HepG2 (cell line): ENCODE measurements at regions not wholly inside any gene's neighbourhood (a gene's known extent, or its start where the extent isn't known, plus 50 kb on each side); places are given as distances from the start of the nearest gene placed in this dataset.

Source experiments
- ATAC-seq: fragments of 200-7000 bp; cut with Tn5 transposase; 3 replicates; pipeline ENCODE4 v1.9.1; 2020; ENCODE audit warnings: mild to moderate bottlenecking, moderate library complexity
- BruUV-seq: library from RNA; stranded (reverse); fragments of 400-500 nt; replicated peaks from 2 replicates; lab custom pipeline; 2021; lab: Mats Ljungman, UMichigan
- CTCF ChIA-PET: fragments of 300-600 bp; formaldehyde crosslinking; extraction: SDS; loops from one replicate; lab custom pipeline; 2021; ENCODE audit warnings: low total read pairs, inconsistent platforms, low intra/inter-chr PET ratio; lab: Yijun Ruan, JAX
- POLR2A ChIA-PET: fragments of 350-600 bp; sonication (Branson Sonifier 250); formaldehyde crosslinking; loops from one replicate; lab custom pipeline; 2020; ENCODE audit warnings: antibody characterized with exemption, inconsistent platforms; lab: Yijun Ruan, JAX
- DNase-seq: peaks from one replicate; pipeline ENCODE4 v3.0.0-alpha.2; 2015; ENCODE audit warnings: low spot score
- FAIRE-seq: peaks from 3 replicates; lab custom pipeline; 2011; peaks lifted over from hg19 to GRCh38; lab: Jason Lieb, UNC
- H2AFZ ChIP-seq: one replicate; pipeline ENCODE4 v1.6.1; 2011; ENCODE audit warnings: low read length, inconsistent platforms
- H3K27ac ChIP-seq: fragments of 300-600 bp; 3 replicates; pipeline ENCODE4 v1.8.0; 2011; ENCODE audit warnings: mixed run types, mild to moderate bottlenecking, mixed read lengths, low read length, inconsistent platforms; ENCODE audit not compliant: insufficient read depth; ENCODE audit errors: extremely low read length
- H3K27me3 ChIP-seq, 2 experiments: fragments of 200-600 bp in 1 of 2; 2 replicates in 1 of 2; 3 replicates in 1 of 2; pipeline versions ENCODE4 v1.6.0 to v1.8.0; 2011; ENCODE audit warnings: low read length in 2 of 2, mild to moderate bottlenecking in 2 of 2, moderate library complexity in 2 of 2, inconsistent platforms in 1 of 2; ENCODE audit not compliant: insufficient read depth in 2 of 2, control insufficient read depth in 1 of 2
- H3K36me3 ChIP-seq, 2 experiments: fragments of 200-600 bp in 1 of 2; replicated peaks in 1 of 2; 2 replicates in 1 of 2; 3 replicates in 1 of 2; pipeline versions ENCODE4 v1.5.1 to v1.8.0; 2011; ENCODE audit warnings: low read length in 2 of 2, inconsistent platforms in 1 of 2; ENCODE audit not compliant: insufficient read depth in 2 of 2, control insufficient read depth in 1 of 2
- H3K4me1 ChIP-seq: 2 replicates; pipeline ENCODE4 v1.5.1; 2012; ENCODE audit warnings: low read length, inconsistent platforms; ENCODE audit not compliant: insufficient read depth
- H3K4me2 ChIP-seq: 2 replicates; pipeline ENCODE4 v1.6.0; 2011; ENCODE audit warnings: low read depth, low read length, inconsistent platforms
- H3K4me3 ChIP-seq, 3 experiments: fragments of 200-600 bp in 1 of 3; sonication (generic), shearing (Covaris generic) in 1 of 3; replicated peaks in 1 of 3; 2 replicates each; pipeline ENCODE4 v1.5.1; 2011 to 2016; ENCODE audit warnings: low read length in 3 of 3, inconsistent platforms in 2 of 3, low read depth in 2 of 3, mild to moderate bottlenecking in 2 of 3, control low read depth in 1 of 3, mixed read lengths in 1 of 3; ENCODE audit not compliant: insufficient read depth in 1 of 3
- H3K79me2 ChIP-seq: one replicate; pipeline ENCODE4 v1.6.1; 2011; ENCODE audit warnings: low read length, inconsistent platforms; ENCODE audit not compliant: insufficient read depth
- H3K9ac ChIP-seq: 2 replicates; pipeline ENCODE4 v1.6.0; 2011; ENCODE audit warnings: mild to moderate bottlenecking, low read depth, low read length, inconsistent platforms; ENCODE audit not compliant: insufficient read depth
- H3K9me3 ChIP-seq: 2 replicates; pipeline ENCODE4 v1.5.1; 2012; ENCODE audit warnings: mild to moderate bottlenecking, low read length
- H4K20me1 ChIP-seq: 2 replicates; pipeline ENCODE4 v1.6.0; 2011; ENCODE audit warnings: inconsistent platforms, mild to moderate bottlenecking, low read length, moderate library complexity; ENCODE audit not compliant: insufficient read depth
- BATF2 ChIP-seq: sonication (generic); formaldehyde crosslinking; IDR thresholded peaks from 2 replicates; pipeline ENCODE4 v1.8.0; 2022; ENCODE audit warnings: mild to moderate bottlenecking, missing genetic modification reagents, moderate library complexity
- DPF2 ChIP-seq: sonication (generic); formaldehyde crosslinking; IDR thresholded peaks from 2 replicates; pipeline ENCODE4 v1.4.0; 2020; ENCODE audit warnings: mild to moderate bottlenecking, low read depth, missing genetic modification reagents, borderline replicate concordance
- ETS1 ChIP-seq: sonication (generic); formaldehyde crosslinking; IDR thresholded peaks from 2 replicates; pipeline ENCODE4 v1.4.0; 2020; ENCODE audit warnings: missing genetic modification reagents
- ETV6 ChIP-seq: sonication (generic); formaldehyde crosslinking; conservative IDR thresholded peaks from 2 replicates; pipeline ENCODE4 v1.4.0; 2020; ENCODE audit warnings: missing genetic modification reagents
- GPN1 ChIP-seq: sonication (generic); formaldehyde crosslinking; IDR thresholded peaks from 2 replicates; pipeline ENCODE4 v1.5.1; 2020; ENCODE audit warnings: missing genetic modification reagents, borderline replicate concordance
- PAF1 ChIP-seq: IDR thresholded peaks from 2 replicates; pipeline ENCODE4 v1.6.1; 2016; ENCODE audit warnings: missing genetic modification reagents, missing compliant biosample characterization
- SP5 ChIP-seq: IDR thresholded peaks from 2 replicates; pipeline ENCODE4 v1.6.1; 2016; ENCODE audit warnings: low read depth, borderline replicate concordance
- XRCC5 ChIP-seq: fragments of 200-400 bp; formaldehyde crosslinking; optimal IDR thresholded peaks from 2 replicates; pipeline ENCODE3; 2017; ENCODE audit warnings: mild to moderate bottlenecking, low read length
- ZBTB34 ChIP-seq: sonication (generic); formaldehyde crosslinking; IDR thresholded peaks from 2 replicates; pipeline ENCODE4 v1.8.0; 2022; ENCODE audit warnings: mild to moderate bottlenecking, missing genetic modification reagents
- ZBTB39 ChIP-seq: sonication (generic); formaldehyde crosslinking; IDR thresholded peaks from 2 replicates; pipeline ENCODE4 v1.5.0; 2020; ENCODE audit warnings: missing genetic modification reagents
- ZNF121 ChIP-seq: sonication (generic); formaldehyde crosslinking; IDR thresholded peaks from 2 replicates; pipeline ENCODE4 v1.5.0; 2020; ENCODE audit warnings: mild to moderate bottlenecking, missing genetic modification reagents
- ZNF253 ChIP-seq: sonication (generic); formaldehyde crosslinking; IDR thresholded peaks from 2 replicates; pipeline ENCODE4 v1.8.0; 2022; ENCODE audit warnings: mild to moderate bottlenecking, missing genetic modification reagents, borderline replicate concordance
- ZNF383 ChIP-seq: sonication (generic); formaldehyde crosslinking; IDR thresholded peaks from 2 replicates; pipeline ENCODE4 v1.4.0; 2020; ENCODE audit warnings: missing genetic modification reagents, mild to moderate bottlenecking, borderline replicate concordance
- ZNF547 ChIP-seq: sonication (generic); formaldehyde crosslinking; IDR thresholded peaks from 2 replicates; pipeline ENCODE4 v1.5.1; 2020; ENCODE audit warnings: mild to moderate bottlenecking, missing genetic modification reagents
- ZNF557 ChIP-seq: sonication (generic); formaldehyde crosslinking; IDR thresholded peaks from 2 replicates; pipeline ENCODE4 v1.4.0; 2020; ENCODE audit warnings: missing genetic modification reagents
- ZNF629 ChIP-seq: sonication (generic); formaldehyde crosslinking; conservative IDR thresholded peaks from 2 replicates; pipeline ENCODE4 v1.5.0; 2020; ENCODE audit warnings: missing genetic modification reagents
- WGBS: methylation state at CpG from one replicate; pipeline ENCODE4 v1.1.6; 2017; ENCODE audit warnings: low lambda C conversion rate; 5-methylcytosine and 5-hydroxymethylcytosine counted together
- in situ Hi-C: cut with HindIII; loops from 2 replicates; pipeline ENCODE4 v1.10.0; 2017; ENCODE audit warnings: low pct_unique_long_range_greater_than_20kb; ENCODE audit not compliant: extremely low pct_ligation_motif_present
- intact Hi-C: fragments of 100-400 bp; cut with micrococcal nuclease; formaldehyde crosslinking; loops from one replicate; pipeline ENCODE4 v1.10.0; 2022; ENCODE audit not compliant: unreplicated experiment
- TF ChIP-seq, protein P1 (sequence below): IDR thresholded peaks from 2 replicates; pipeline ENCODE4 v1.6.1; 2016; ENCODE audit warnings: mild to moderate bottlenecking
- TF ChIP-seq, protein P2 (sequence below): sonication (generic); formaldehyde crosslinking; IDR thresholded peaks from 2 replicates; pipeline ENCODE4 v1.9.0; 2022; ENCODE audit warnings: missing genetic modification reagents, mild to moderate bottlenecking, borderline replicate concordance

DNA sequence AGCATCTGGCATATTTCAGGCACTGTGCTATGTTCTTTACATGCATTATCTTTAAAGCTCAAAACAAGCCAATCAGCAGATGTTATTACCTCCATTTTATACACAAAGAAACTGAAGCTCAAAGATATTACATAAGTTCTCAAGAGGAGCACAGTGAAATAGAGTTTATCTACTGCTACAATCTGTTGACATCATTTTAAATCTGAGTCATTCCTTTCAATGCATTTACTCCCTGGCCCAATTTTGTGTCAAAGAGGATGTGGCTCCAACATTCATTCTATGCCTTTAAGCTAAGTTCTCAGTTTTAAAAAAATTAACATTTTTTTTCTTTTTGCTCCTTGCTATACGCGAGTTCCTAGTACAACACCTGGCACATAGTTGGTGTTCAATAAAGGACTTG is 486.3 kb upstream of the ZNF462 start:
- Histone ChIP-seq H2AFZ (no peak overlapping the region), H3K27me3 (no peaks in the 10 kb centered on the region), H3K36me3 (no peaks in the 10 kb centered on the region), H3K9ac (no peak overlapping the region), H4K20me1 (no peaks in the 10 kb centered on the region), H3K4me3 (no peak overlapping the region), H3K79me2 (no peaks in the 10 kb centered on the region), H3K9me3 (peaks cover 2% of the 10 kb centered on the region; the same call in 1 of the 2 replicates), H3K4me1 (no peaks in the 10 kb centered on the region), H3K4me2 (no peak overlapping the region), H3K27ac (no peak overlapping the region)
- no peak for DNase-seq
- in situ Hi-C loops (no loop called here), intact Hi-C loops (no loop called here)
- no peak for FAIRE-seq
- POLR2A ChIA-PET, result no interaction called here
- CTCF ChIA-PET, result no interaction called here
- no TSS peak for BruUV-seq
- WGBS, result 78% methylated on average over 2 of the region's 2 CpGs
- ATAC-seq, result no peak
- no peak for TF ChIP-seq ZNF547
- no peak for TF ChIP-seq GPN1 (CRISPR knock-in tag)
- TF ChIP-seq ZNF383 (CRISPR knock-in tag), result no peak
- TF ChIP-seq ETS1 (CRISPR knock-in tag), result no peak
- TF ChIP-seq, protein P1, sequence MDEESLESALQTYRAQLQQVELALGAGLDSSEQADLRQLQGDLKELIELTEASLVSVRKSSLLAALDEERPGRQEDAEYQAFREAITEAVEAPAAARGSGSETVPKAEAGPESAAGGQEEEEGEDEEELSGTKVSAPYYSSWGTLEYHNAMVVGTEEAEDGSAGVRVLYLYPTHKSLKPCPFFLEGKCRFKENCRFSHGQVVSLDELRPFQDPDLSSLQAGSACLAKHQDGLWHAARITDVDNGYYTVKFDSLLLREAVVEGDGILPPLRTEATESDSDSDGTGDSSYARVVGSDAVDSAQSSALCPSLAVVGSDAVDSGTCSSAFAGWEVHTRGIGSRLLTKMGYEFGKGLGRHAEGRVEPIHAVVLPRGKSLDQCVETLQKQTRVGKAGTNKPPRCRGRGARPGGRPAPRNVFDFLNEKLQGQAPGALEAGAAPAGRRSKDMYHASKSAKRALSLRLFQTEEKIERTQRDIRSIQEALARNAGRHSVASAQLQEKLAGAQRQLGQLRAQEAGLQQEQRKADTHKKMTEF (CRISPR knock-in tag), result no peak
- TF ChIP-seq ZBTB39 (CRISPR knock-in tag), result no peak
- no peak for TF ChIP-seq ZNF253 (CRISPR knock-in tag)
- TF ChIP-seq SP5, result no peak
- TF ChIP-seq ZNF629 (CRISPR knock-in tag), result no peak
- no peak for TF ChIP-seq ZNF121
- TF ChIP-seq PAF1 (CRISPR knock-in tag), result no peak
- no peak for TF ChIP-seq ZNF557 (CRISPR knock-in tag)
- TF ChIP-seq DPF2 (CRISPR knock-in tag), result no peak
- TF ChIP-seq ZBTB34 (CRISPR knock-in tag), result no peak
- TF ChIP-seq, protein P2, sequence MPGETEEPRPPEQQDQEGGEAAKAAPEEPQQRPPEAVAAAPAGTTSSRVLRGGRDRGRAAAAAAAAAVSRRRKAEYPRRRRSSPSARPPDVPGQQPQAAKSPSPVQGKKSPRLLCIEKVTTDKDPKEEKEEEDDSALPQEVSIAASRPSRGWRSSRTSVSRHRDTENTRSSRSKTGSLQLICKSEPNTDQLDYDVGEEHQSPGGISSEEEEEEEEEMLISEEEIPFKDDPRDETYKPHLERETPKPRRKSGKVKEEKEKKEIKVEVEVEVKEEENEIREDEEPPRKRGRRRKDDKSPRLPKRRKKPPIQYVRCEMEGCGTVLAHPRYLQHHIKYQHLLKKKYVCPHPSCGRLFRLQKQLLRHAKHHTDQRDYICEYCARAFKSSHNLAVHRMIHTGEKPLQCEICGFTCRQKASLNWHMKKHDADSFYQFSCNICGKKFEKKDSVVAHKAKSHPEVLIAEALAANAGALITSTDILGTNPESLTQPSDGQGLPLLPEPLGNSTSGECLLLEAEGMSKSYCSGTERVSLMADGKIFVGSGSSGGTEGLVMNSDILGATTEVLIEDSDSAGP, result no peak
- TF ChIP-seq BATF2 (CRISPR knock-in tag), result no peak
- no peak for TF ChIP-seq ETV6 (CRISPR knock-in tag)
- no peak for TF ChIP-seq XRCC5
